Glutamatergic neuron (in vitro differentiated cells): ENCODE measurements at regions not wholly inside any gene's neighbourhood (a gene's known extent, or its start where the extent isn't known, plus 50 kb on each side); places are given as distances from the start of the nearest gene placed in this dataset.

Experiments used
- DNase-seq: peaks from one replicate; pipeline ENCODE4 v3.0.0; 2022
- H3K27ac Mint-ChIP-seq: one replicate; pipeline ENCODE4 v1.8.0; 2020; ENCODE audit warnings: mild to moderate bottlenecking, mixed read lengths, inconsistent platforms; ENCODE audit not compliant: unreplicated experiment
- H3K27me3 Mint-ChIP-seq: one replicate; pipeline ENCODE4 v1.8.0; 2020; ENCODE audit warnings: mild to moderate bottlenecking, moderate library complexity, mixed read lengths, inconsistent platforms; ENCODE audit not compliant: unreplicated experiment
- H3K36me3 Mint-ChIP-seq: one replicate; pipeline ENCODE4 v1.8.0; 2020; ENCODE audit warnings: mild to moderate bottlenecking, mixed read lengths, inconsistent platforms; ENCODE audit not compliant: unreplicated experiment
- H3K4me1 Mint-ChIP-seq: one replicate; pipeline ENCODE4 v1.8.0; 2020; ENCODE audit warnings: mild to moderate bottlenecking, low read depth, mixed read lengths, inconsistent platforms; ENCODE audit not compliant: unreplicated experiment
- H3K4me3 Mint-ChIP-seq: one replicate; pipeline ENCODE4 v1.8.0; 2020; ENCODE audit warnings: mild to moderate bottlenecking, mixed read lengths, inconsistent platforms; ENCODE audit not compliant: unreplicated experiment
- H3K9me3 Mint-ChIP-seq: one replicate; pipeline ENCODE4 v1.8.0; 2020; ENCODE audit warnings: mild to moderate bottlenecking, moderate library complexity, mixed read lengths, inconsistent platforms; ENCODE audit not compliant: unreplicated experiment
- CTCF ChIP-seq: fragments of 200-600 bp; sonication (generic); IDR thresholded peaks from one replicate; pipeline ENCODE4 v1.5.0; 2021; ENCODE audit not compliant: partially characterized antibody, unreplicated experiment

DNA sequence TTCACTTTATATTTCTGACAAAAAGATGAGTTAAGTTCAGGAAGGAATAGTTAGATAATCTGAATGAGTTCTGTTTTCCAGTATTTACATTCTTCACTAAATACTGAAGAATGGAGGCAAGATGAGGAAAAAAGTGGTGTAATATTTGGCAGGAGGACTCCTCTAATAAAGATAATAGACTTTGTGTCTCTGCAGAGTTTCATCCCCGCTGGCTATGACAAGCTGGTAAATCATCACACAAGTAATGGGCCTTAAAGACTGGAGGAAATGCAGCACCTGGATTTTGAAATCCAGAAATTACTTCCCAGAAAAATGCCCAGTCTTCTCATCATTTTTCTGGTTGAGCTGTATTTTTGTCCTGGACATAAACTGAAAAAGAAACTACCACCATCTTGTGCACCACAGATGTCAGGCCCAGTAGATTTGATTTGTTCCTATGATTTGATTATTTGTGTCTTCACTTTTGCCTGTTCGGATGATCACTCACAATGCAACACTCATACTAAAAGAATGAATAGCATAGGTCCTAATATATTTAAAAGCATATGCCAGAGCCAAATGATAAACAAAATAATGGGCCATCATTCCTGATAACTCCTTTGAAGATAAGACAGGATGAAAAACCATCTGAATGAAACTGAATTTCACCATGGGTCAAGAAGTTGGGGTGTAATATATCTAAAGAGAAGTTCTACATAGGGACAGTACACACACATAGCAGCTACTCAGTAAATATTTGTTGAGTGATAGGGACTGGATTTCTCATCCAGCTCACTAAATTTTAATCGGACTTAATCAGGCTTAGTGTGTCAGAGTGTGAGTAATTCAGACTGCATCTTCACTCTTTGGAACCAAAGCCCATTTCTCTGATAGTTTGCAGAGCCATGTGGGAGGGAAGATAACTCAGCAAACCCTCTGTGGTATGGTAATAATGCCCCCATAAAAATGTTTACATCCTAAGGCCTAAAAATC is 200.5 kb downstream of the HINT1 start:
- no peak overlapping the region for H3K27ac Mint-ChIP-seq
- H3K27me3 Mint-ChIP-seq = no peaks in the 10 kb centered on the region
- H3K9me3 Mint-ChIP-seq = peaks cover 4% of the 10 kb centered on the region
- H3K4me1 Mint-ChIP-seq = no peaks in the 10 kb centered on the region
- peaks cover 6% of the 10 kb centered on the region for H3K36me3 Mint-ChIP-seq
- DNase-seq = no peak
- H3K4me3 Mint-ChIP-seq = no peak overlapping the region
- no peak for TF ChIP-seq CTCF

- Mint-ChIP-seq H3K27ac (no peak overlapping the region), H3K36me3 (peaks cover 6% of the 10 kb centered on the region), H3K27me3 (no peaks in the 10 kb centered on the region), H3K9me3 (peaks cover 4% of the 10 kb centered on the region), H3K4me1 (no peaks in the 10 kb centered on the region), H3K4me3 (no peak overlapping the region)
- DNase-seq = no peak
- no peak for TF ChIP-seq CTCF
These were observed 201.3 kb downstream of the HINT1 start for GRCh38 chr5:130963798-130964197.

DNA sequence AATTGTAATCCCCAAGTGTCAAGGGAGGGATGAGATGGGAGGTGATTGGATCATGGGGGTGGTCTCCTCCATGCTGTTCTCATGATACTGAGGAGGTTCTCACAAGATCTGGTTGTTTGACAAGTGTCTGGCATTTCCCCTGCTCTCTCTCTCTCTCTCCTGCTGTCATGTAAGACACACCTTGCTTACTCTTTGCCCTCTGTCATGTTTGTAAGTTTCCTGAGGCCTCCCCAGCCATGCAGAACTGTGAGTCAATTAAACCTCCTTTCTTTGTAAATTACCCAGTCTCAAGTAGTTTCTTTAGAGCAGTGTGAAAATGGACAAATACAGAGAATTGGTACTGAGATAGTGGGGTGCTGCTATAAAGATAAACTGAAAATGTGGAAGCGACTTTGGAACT is 207.9 kb downstream of the HINT1 start:
- no peak for DNase-seq
- Mint-ChIP-seq H3K4me3 (no peak overlapping the region), H3K27me3 (no peaks in the 10 kb centered on the region), H3K27ac (no peak overlapping the region), H3K36me3 (no peaks in the 10 kb centered on the region), H3K4me1 (no peaks in the 10 kb centered on the region), H3K9me3 (peaks cover 1% of the 10 kb centered on the region)
- no peak for TF ChIP-seq CTCF

DNA sequence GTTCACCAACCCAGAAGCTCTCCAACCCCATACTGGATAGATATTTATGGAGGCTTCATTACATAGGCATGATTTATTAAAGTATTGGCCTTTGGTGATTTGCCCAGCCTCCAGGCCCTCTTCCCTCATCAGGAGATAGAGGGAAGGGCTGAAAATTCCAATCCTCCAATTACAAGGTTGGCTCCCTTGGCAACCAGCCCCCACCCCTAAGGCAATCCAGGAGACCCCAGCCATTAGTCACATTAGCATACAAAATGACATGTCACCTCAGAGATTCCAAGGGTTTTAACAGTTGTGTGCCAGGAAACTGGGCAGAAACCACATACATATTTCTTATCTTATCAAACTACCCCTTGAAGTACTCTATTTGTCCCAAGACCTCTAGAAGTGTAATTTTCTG is 210.0 kb downstream of the HINT1 start:
- no peak for DNase-seq
- H3K4me3 Mint-ChIP-seq = no peak overlapping the region
- no peaks in the 10 kb centered on the region for H3K36me3 Mint-ChIP-seq
- no peak overlapping the region for H3K27ac Mint-ChIP-seq
- H3K27me3 Mint-ChIP-seq = no peaks in the 10 kb centered on the region
- TF ChIP-seq CTCF = no peak
- no peaks in the 10 kb centered on the region for H3K4me1 Mint-ChIP-seq
- H3K9me3 Mint-ChIP-seq = no peaks in the 10 kb centered on the region

DNA sequence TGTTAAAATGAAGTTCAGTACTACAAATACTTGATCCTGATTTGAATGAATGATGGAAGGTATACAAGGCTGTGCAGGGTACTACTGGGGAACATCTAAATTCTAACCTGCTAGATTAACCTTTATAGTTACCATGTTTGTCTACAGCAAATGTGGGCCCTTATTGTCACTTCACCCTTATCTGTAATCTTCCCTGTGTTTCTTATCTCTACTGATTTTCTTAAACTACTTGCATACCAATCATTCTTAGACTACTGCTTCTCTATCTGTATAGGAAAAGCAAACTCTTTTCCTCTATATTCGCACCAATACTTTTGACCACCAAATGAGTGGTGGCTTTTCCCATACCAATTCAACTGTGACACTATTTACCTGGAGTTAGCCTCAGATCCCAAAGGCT is 210.7 kb downstream of the HINT1 start:
- no peak for TF ChIP-seq CTCF
- Mint-ChIP-seq H3K9me3 (no peaks in the 10 kb centered on the region), H3K4me1 (no peaks in the 10 kb centered on the region), H3K36me3 (no peaks in the 10 kb centered on the region), H3K27ac (no peak overlapping the region), H3K27me3 (no peaks in the 10 kb centered on the region), H3K4me3 (no peak overlapping the region)
- DNase-seq = no peak
